ENCODE measurements at regions not wholly inside any gene's neighbourhood (a gene's known extent, or its start where the extent isn't known, plus 50 kb on each side); places are given as distances from the start of the nearest gene placed in this dataset.

DNA sequence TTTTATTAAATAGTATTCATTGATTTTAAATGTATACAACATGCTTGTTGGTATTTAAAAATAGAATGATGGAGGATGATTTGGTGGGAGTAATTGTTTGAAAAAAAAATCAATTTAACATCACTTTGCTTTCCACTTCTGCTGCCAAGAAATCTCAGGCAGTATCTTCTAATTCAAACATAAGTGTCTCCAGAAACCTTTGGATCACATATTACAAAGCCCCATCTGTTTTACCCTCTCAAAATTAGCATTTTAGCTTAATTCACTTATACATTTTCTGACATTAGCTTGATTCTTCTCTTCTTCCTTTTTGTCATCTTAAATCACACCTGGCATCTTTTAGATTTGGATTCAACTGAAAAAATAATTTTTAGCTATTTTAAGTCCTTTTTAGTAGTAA, 72.9 kb upstream of the KMT2C start:
- Histone ChIP-seq H3K36me3 (no peaks in the 10 kb centered on the region), H3K4me3 (no peak overlapping the region), H3K9me3 (ENCODE audit: low read depth) (no peaks in the 10 kb centered on the region), H3K4me1 (ENCODE audit: low read depth) (no peaks in the 10 kb centered on the region), H3K27ac (no peak overlapping the region), H3K27me3 (no peaks in the 10 kb centered on the region)
- TF ChIP-seq, protein P1, sequence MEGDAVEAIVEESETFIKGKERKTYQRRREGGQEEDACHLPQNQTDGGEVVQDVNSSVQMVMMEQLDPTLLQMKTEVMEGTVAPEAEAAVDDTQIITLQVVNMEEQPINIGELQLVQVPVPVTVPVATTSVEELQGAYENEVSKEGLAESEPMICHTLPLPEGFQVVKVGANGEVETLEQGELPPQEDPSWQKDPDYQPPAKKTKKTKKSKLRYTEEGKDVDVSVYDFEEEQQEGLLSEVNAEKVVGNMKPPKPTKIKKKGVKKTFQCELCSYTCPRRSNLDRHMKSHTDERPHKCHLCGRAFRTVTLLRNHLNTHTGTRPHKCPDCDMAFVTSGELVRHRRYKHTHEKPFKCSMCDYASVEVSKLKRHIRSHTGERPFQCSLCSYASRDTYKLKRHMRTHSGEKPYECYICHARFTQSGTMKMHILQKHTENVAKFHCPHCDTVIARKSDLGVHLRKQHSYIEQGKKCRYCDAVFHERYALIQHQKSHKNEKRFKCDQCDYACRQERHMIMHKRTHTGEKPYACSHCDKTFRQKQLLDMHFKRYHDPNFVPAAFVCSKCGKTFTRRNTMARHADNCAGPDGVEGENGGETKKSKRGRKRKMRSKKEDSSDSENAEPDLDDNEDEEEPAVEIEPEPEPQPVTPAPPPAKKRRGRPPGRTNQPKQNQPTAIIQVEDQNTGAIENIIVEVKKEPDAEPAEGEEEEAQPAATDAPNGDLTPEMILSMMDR (IDR thresholded peaks at IDR 0.05; ENCODE audit: low read depth, low read length) = no peak
- DNase-seq (ENCODE audit: low read depth in 1 of 2, low spot score in 1 of 2) = no peak

DNA sequence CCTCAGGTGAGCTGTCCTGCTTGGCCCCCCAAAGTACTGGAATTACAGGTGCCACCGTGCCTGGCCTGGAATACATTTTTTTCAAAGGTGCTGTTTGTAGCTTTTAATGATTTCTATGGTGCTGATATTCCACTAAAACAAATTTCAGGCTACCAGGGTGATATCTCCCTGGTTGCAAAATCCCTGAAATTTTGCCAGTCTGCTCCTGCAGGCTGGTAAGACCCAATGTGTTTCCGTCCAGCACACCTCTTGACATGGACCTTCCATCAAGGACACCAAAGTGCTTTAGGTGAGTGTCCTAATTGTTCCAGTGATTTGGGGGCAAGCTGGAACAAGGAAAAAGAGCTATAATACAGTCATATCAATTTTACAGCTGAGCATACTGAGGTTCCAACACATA, 69.8 kb upstream of the KMT2C start:
- no peaks in the 10 kb centered on the region for H3K27me3 ChIP-seq
- TF ChIP-seq, protein P1 (IDR thresholded peaks at IDR 0.05; ENCODE audit: low read depth, low read length) = no peak
- no peak overlapping the region for H3K27ac ChIP-seq
- DNase-seq (ENCODE audit: low read depth in 1 of 2, low spot score in 1 of 2) = no peak
- no peak overlapping the region for H3K4me3 ChIP-seq
- no peaks in the 10 kb centered on the region for H3K9me3 ChIP-seq (ENCODE audit: low read depth)
- H3K36me3 ChIP-seq = no peaks in the 10 kb centered on the region
- no peaks in the 10 kb centered on the region for H3K4me1 ChIP-seq (ENCODE audit: low read depth)

DNA sequence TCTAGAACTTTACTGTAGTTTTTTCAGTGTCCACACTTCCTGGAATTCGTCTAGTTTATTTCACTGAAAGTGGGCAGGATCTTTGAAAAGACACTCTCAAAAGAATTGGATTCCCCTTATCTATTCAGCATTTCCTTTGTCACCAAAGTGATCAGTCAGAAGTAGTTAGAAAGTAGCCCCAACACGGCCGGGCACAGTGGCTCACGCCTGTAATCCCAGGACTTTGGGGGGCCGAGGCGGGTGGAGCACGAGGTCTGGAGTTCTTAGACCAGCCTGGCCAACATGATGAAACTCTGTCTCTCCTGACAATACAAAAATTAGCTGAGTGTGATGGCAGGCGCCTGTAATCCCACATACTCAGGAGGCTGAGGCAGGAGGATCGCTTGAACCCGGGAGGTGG, 69.0 kb upstream of the KMT2C start:
- H3K4me1 ChIP-seq (ENCODE audit: low read depth) = no peaks in the 10 kb centered on the region
- no peak overlapping the region for H3K27ac ChIP-seq
- no peaks in the 10 kb centered on the region for H3K27me3 ChIP-seq
- no peaks in the 10 kb centered on the region for H3K36me3 ChIP-seq
- no peaks in the 10 kb centered on the region for H3K9me3 ChIP-seq (ENCODE audit: low read depth)
- no peak overlapping the region for H3K4me3 ChIP-seq
- TF ChIP-seq, protein P1 (IDR thresholded peaks at IDR 0.05; ENCODE audit: low read depth, low read length) = no peak
- no peak for DNase-seq (ENCODE audit: low read depth in 1 of 2, low spot score in 1 of 2)

DNA sequence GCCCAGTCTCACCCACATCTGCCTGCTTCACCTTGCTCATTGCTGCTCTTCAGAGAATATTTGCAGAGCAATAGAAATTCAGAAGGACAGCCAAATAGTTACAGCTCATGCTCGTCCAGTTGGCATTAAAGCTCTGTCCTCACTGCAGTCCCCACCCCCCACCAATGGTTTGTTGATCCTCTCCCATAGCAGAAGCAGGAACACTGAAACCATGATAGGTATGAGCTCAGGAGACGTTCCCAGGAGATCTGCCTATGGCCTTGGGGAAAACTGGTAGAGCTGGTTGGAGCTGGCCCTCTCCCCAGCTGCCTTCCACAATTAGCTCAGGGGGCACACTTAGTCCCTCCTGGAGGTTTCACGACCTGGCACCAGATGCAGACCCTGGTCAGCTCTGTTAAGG, 68.6 kb upstream of the KMT2C start:
- no peaks in the 10 kb centered on the region for H3K36me3 ChIP-seq
- no peak overlapping the region for H3K27ac ChIP-seq
- TF ChIP-seq, protein P1 (IDR thresholded peaks at IDR 0.05; ENCODE audit: low read depth, low read length) = no peak
- no peaks in the 10 kb centered on the region for H3K4me1 ChIP-seq (ENCODE audit: low read depth)
- no peak overlapping the region for H3K4me3 ChIP-seq
- no peaks in the 10 kb centered on the region for H3K9me3 ChIP-seq (ENCODE audit: low read depth)
- no peaks in the 10 kb centered on the region for H3K27me3 ChIP-seq
- DNase-seq (ENCODE audit: low read depth in 1 of 2, low spot score in 1 of 2) = no peak

DNA sequence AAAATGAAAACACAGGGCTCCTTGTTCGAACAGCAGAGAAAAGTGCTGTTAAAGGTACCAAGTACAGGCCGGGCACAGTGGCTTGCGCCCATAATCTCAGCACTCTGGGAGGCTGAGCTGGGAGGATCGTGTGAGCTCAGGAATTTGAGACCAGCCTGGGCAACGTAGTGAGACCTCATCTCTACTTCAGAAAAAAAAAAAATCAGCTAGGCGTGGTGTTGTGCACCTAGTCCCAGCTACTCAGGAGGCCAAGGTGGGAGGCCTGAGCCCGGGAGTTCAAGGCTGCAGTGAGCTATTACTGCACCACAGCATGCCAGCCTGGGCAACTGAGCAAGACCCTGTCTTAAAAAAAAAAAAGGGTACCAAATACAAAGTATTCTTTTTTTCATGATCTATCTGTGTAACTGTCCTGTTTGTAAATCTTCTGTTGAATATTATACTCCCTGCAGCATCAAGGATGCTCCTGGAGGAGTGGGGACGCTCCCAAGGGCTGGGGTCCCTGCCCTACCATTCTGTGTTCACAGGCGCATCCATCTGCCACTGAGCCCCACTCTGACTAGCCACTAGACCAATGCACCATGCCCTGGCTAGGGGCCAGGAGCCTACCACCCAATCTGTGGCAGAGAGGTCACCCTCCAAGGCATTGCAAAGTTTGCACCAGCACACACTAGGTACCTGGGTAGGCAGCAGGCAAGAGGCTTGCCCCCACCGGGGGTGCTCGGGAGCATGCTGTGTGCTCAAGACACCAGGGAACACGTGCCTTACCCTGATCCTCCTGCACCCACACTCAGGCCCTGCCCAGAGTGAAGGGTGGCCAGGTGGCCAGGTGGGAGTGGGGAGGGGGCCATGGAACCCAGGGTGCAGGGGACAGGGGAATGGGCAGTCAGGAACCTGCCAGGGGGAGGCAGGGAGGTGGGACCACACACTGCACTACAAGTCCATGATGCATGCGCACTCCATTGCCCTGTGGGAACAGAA, 67.3 kb upstream of the KMT2C start:
- TF ChIP-seq, protein P1 (IDR thresholded peaks at IDR 0.05; ENCODE audit: low read depth, low read length) = no peak
- no peak overlapping the region for H3K27ac ChIP-seq
- DNase-seq (ENCODE audit: low read depth in 1 of 2, low spot score in 1 of 2) = no peak

More for the DNA sequence above, 67.3 kb upstream of the KMT2C start:
- Histone ChIP-seq H3K4me1 (ENCODE audit: low read depth) (no peaks in the 10 kb centered on the region), H3K4me3 (no peak overlapping the region), H3K9me3 (ENCODE audit: low read depth) (no peaks in the 10 kb centered on the region), H3K36me3 (no peaks in the 10 kb centered on the region), H3K27me3 (no peaks in the 10 kb centered on the region)

Measured in cardiac muscle cell (in vitro differentiated cells and primary cell).